ENCODE measurements at regions not wholly inside any gene's neighbourhood (a gene's known extent, or its start where the extent isn't known, plus 50 kb on each side); places are given as distances from the start of the nearest gene placed in this dataset.
"Not testable (repeated sequence)": the region's sequence is repeated elsewhere in the genome, so short reads cannot be mapped to it uniquely, and the experiment has no call there.

DNA sequence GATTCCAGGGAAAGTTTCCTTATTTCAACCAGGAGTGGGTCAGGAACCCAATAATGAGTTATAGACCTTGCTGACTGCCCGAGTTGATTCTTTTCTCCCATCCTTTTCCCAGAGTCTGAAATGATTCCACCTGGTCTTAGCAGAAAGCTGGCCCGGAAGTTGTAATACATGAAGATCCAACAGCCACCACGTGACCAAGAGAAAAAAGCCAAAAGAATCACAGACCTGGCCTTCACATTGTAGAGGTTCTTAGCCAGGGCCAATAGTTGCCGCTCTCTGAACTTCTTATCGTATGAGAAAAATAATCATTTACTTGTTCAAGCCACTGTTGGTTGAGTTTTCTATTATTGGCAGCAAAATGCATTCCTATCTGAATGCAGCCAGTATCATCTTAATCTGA, 161.2 kb upstream of the HMGA2 start:
- H3K36me3 ChIP-seq (replicated peaks), result no peaks in the 10 kb centered on the region
- no peaks in the 10 kb centered on the region for H3K4me1 ChIP-seq
- DNase-seq (ENCODE audit: low spot score in 2 of 2), result no peak
- no peaks in the 10 kb centered on the region for H3K9me3 ChIP-seq
- no peaks in the 10 kb centered on the region; the same call in 1 of the 2 replicates for H3K27me3 ChIP-seq (ENCODE audit: low read depth)
- in situ Hi-C loops (cut with MboI; ENCODE audit: low sequenced_read_pairs), result no loop called here
- H3K4me3 ChIP-seq, result no peak overlapping the region

DNA sequence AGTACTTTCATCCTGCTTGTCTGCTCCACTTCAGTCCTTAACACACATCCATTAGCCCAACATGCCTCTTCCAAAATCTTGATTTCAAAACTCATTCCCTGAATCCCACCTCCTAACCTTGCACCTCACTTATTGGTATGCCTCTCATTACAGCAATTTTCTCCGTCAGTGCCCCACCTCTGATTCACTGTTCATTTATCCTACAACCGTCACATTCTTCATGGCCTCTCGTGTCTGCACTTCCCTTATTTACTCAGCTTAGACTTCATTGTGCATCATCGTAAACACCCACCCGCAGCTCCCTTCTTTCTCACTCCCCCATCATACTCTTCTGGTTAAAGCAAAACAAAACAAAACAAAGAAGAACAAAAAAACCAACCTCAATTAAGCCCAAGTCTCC, 160.6 kb upstream of the HMGA2 start:
- Histone ChIP-seq H3K4me3 (no peak overlapping the region), H3K9me3 (no peaks in the 10 kb centered on the region), H3K4me1 (no peaks in the 10 kb centered on the region), H3K36me3 (replicated peaks) (no peaks in the 10 kb centered on the region), H3K27me3 (ENCODE audit: low read depth) (no peaks in the 10 kb centered on the region; the same call in 1 of the 2 replicates)
- no peak for DNase-seq (ENCODE audit: low spot score in 2 of 2)
- in situ Hi-C loops (cut with MboI; ENCODE audit: low sequenced_read_pairs), result no loop called here

DNA sequence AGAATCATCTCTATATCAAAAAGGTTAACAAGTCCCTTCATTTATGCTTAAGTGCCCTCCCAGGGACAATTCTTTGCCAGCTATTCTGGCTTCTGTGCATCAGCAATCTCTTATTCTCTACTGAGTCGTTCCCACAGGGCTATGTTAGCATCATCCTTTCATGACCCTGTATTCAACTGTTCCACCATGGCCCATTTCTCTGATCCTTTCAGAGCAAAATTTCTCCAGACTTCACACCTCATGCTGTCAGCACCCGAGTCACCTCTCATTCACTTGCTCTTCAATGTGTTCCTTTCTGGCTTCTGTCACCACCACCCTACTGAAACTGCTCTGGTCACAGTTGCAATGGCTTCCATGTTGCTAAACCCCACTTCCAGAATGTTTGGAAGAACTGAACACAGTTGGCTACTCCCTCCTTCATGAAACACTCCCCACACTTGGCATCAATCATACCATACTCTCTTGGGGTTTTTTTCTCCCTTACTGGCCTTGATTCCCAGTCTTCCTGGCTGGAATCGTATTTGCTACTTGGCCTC, 159.5 kb upstream of the HMGA2 start:
- H3K36me3 ChIP-seq (replicated peaks), result no peaks in the 10 kb centered on the region
- H3K4me1 ChIP-seq, result no peaks in the 10 kb centered on the region
- H3K9me3 ChIP-seq, result no peaks in the 10 kb centered on the region
- in situ Hi-C loops (cut with MboI; ENCODE audit: low sequenced_read_pairs), result no loop called here
- H3K4me3 ChIP-seq, result no peak overlapping the region
- no peaks in the 10 kb centered on the region for H3K27me3 ChIP-seq (ENCODE audit: low read depth)
- no peak for DNase-seq (ENCODE audit: low spot score in 2 of 2)

DNA sequence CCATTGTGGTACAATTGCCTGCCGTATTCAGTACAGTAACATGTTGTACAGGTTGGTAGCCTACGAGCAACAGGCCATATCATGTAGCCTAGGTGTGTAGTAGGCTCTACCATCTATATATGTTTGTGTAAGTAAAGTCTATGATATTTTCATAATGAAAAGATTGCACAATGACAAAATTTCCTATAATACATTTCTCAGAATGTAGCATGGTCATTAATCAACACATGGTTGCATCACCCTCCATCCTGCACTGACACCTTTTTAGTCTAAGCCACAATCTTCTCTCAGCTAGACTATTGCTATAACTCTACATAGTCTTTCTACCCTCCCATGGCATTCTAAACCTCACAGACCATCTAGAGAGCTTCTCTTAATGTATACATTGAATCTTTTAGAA, 158.5 kb upstream of the HMGA2 start:
- in situ Hi-C loops (cut with MboI; ENCODE audit: low sequenced_read_pairs), result no loop called here
- no peak for DNase-seq (ENCODE audit: low spot score in 2 of 2)

GRCh38 chr12:65666876-65667275, 157.4 kb upstream of the HMGA2 start:
- DNase-seq (ENCODE audit: low spot score in 2 of 2), result no peak
- Histone ChIP-seq H3K4me1 (no peaks in the 10 kb centered on the region), H3K36me3 (replicated peaks) (no peaks in the 10 kb centered on the region), H3K4me3 (no peak overlapping the region), H3K27me3 (ENCODE audit: low read depth) (no peaks in the 10 kb centered on the region), H3K9me3 (no peaks in the 10 kb centered on the region; the same call in 1 of the 2 replicates)
- in situ Hi-C loops (cut with MboI; ENCODE audit: low sequenced_read_pairs), result no loop called here

More for the DNA sequence above, 158.5 kb upstream of the HMGA2 start:
- Histone ChIP-seq H3K4me3 (no peak overlapping the region), H3K4me1 (no peaks in the 10 kb centered on the region), H3K27me3 (ENCODE audit: low read depth) (no peaks in the 10 kb centered on the region), H3K36me3 (replicated peaks) (no peaks in the 10 kb centered on the region), H3K9me3 (no peaks in the 10 kb centered on the region)

GRCh38 chr12:65667932-65668331, 156.4 kb upstream of the HMGA2 start:
- in situ Hi-C loops (cut with MboI; ENCODE audit: low sequenced_read_pairs), result no loop called here
- Histone ChIP-seq H3K4me3 (no peak overlapping the region), H3K4me1 (no peaks in the 10 kb centered on the region), H3K9me3 (no peaks in the 10 kb centered on the region; the same call in 1 of the 2 replicates), H3K27me3 (ENCODE audit: low read depth) (no peaks in the 10 kb centered on the region), H3K36me3 (replicated peaks) (no peaks in the 10 kb centered on the region)
- no peak for DNase-seq (ENCODE audit: low spot score in 2 of 2)

GRCh38 chr12:65668981-65669695, 155.1 kb upstream of the HMGA2 start:
- in situ Hi-C loops (cut with MboI; ENCODE audit: low sequenced_read_pairs), result no loop called here
- no peaks in the 10 kb centered on the region; the same call in 1 of the 2 replicates for H3K9me3 ChIP-seq
- H3K27me3 ChIP-seq (ENCODE audit: low read depth), result no peaks in the 10 kb centered on the region
- no peak overlapping the region for H3K4me3 ChIP-seq
- H3K4me1 ChIP-seq, result no peaks in the 10 kb centered on the region
- H3K36me3 ChIP-seq (replicated peaks), result no peaks in the 10 kb centered on the region
- DNase-seq (ENCODE audit: low spot score in 2 of 2), result no peak

DNA sequence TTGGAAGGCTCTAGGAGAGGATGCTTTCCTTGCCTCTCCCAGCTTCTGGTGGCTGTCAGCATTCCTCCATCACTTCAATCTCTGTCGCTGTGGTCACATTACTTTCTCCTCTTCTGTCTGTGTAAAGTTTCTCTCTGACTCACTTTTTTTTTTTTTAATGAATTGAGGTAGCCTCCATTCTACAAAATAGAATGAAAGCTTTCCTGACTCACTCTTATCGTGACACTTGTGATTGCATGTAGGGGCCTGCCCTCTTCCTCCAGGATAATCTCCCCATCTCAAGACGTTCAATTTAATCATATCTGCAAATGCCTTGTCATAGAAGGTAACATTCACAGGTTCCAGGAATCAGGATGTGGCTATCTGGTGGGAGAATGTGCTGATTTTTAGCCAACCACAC, 153.5 kb upstream of the HMGA2 start:
- H3K4me3 ChIP-seq, result no peak overlapping the region
- no peaks in the 10 kb centered on the region for H3K36me3 ChIP-seq (replicated peaks)
- no peak for DNase-seq (ENCODE audit: low spot score in 2 of 2)
- in situ Hi-C loops (cut with MboI; ENCODE audit: low sequenced_read_pairs), result no loop called here
- H3K4me1 ChIP-seq, result no peaks in the 10 kb centered on the region
- no peaks in the 10 kb centered on the region; the same call in 1 of the 2 replicates for H3K9me3 ChIP-seq
- H3K27me3 ChIP-seq (ENCODE audit: low read depth), result no peaks in the 10 kb centered on the region

DNA sequence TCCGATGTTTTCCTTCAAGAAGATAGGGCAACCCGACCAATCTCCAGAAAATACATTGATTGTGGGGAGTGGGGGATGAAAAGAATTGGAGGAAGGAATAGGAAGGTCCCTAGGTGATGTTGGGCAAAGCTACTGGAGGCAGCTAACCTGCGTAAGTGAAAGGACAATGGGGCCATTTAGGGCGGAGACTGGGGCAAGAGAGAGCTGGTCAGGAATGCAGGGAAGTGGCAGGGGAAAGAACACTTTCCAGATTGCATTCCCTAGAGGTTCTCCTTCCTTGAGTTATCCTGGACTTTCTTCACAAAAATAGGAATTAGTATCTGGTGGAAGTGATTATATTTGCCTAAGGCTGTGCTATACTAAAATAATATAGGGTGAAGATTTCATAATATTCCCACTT, 151.8 kb upstream of the HMGA2 start:
- Histone ChIP-seq H3K27me3 (ENCODE audit: low read depth) (no peaks in the 10 kb centered on the region), H3K9me3 (no peaks in the 10 kb centered on the region; the same call in 1 of the 2 replicates), H3K4me1 (no peaks in the 10 kb centered on the region), H3K36me3 (replicated peaks) (no peaks in the 10 kb centered on the region), H3K4me3 (no peak overlapping the region)
- in situ Hi-C loops (cut with MboI; ENCODE audit: low sequenced_read_pairs), result no loop called here
- no peak for DNase-seq (ENCODE audit: low spot score in 2 of 2)

DNA sequence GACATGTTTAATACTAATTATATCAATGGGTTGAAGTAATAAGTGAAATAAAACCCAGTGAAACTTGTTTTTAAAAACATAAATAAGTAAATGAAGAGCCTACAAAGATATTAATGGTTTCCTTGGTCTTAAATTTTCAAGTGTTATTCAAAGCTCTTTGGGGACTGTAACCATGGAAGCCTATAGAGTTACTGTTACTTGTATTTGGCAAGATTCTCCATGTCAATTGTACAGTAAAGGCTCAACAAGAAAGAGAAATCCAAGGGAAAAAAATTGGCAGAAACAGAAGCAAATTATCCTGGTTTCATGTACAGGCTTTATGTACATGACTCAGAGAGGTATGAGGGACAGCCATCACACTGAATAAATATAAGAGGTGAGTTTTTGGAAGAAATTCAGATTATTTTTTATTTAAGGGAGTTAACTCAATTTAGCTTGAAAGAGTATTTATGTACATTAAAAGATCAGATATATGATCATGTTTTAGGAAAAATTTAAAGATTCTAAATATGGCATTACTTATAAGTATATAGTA, 151.1 kb upstream of the HMGA2 start:
- no peaks in the 10 kb centered on the region for H3K27me3 ChIP-seq (ENCODE audit: low read depth)
- in situ Hi-C loops (cut with MboI; ENCODE audit: low sequenced_read_pairs), result no loop called here
- no peaks in the 10 kb centered on the region for H3K4me1 ChIP-seq
- H3K9me3 ChIP-seq, result no peaks in the 10 kb centered on the region; the same call in 1 of the 2 replicates
- DNase-seq (ENCODE audit: low spot score in 2 of 2), result no peak
- H3K4me3 ChIP-seq, result no peak overlapping the region
- no peaks in the 10 kb centered on the region for H3K36me3 ChIP-seq (replicated peaks)

GRCh38 chr12:65673732-65674131, 150.6 kb upstream of the HMGA2 start:
- in situ Hi-C loops (cut with MboI; ENCODE audit: low sequenced_read_pairs), result no loop called here
- no peak for DNase-seq (ENCODE audit: low spot score in 2 of 2)

DNA sequence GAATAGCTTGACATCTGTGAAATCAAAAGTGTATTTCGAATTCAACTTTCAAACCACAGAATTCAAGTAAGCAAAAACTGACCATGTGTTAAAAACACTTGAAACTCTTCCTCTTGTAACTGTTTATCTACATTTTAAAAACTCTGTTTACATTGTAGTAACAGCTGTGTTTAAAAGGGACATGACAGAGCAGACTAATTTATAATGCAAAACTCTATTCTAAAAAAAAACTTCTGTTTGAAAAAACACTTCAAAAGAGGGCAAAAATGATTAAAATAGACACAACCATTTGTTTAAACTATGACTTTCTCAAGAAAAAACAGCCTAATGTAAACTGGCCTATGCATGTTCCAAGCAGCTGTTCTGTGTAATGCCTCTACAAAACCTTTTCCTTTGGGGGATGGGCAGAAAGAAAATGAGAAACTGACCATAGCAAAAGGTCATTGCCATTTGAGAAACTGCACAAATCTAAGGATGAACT, 149.1 kb upstream of the HMGA2 start:
- Histone ChIP-seq H3K27me3 (ENCODE audit: low read depth) (no peaks in the 10 kb centered on the region), H3K9me3 (no peaks in the 10 kb centered on the region; the same call in 1 of the 2 replicates), H3K36me3 (replicated peaks) (no peaks in the 10 kb centered on the region), H3K4me3 (no peak overlapping the region), H3K4me1 (no peaks in the 10 kb centered on the region)
- in situ Hi-C loops (cut with MboI; ENCODE audit: low sequenced_read_pairs), result no loop called here
- no peak for DNase-seq (ENCODE audit: low spot score in 2 of 2)

More at GRCh38 chr12:65673732-65674131, 150.6 kb upstream of the HMGA2 start:
- Histone ChIP-seq H3K4me1 (no peaks in the 10 kb centered on the region), H3K36me3 (replicated peaks) (no peaks in the 10 kb centered on the region), H3K4me3 (no peak overlapping the region), H3K9me3 (no peaks in the 10 kb centered on the region; the same call in 1 of the 2 replicates), H3K27me3 (ENCODE audit: low read depth) (no peaks in the 10 kb centered on the region)

GRCh38 chr12:65678172-65678571, 146.1 kb upstream of the HMGA2 start:
- H3K4me3 ChIP-seq; in situ Hi-C loops (cut with MboI; ENCODE audit: low sequenced_read_pairs); H3K27me3 ChIP-seq (ENCODE audit: low read depth); DNase-seq (ENCODE audit: low spot score in 2 of 2); H3K36me3 ChIP-seq (replicated peaks); H3K4me1 ChIP-seq; H3K9me3 ChIP-seq: not testable (repeated sequence)

- Histone ChIP-seq H3K4me1 (no peaks in the 10 kb centered on the region), H3K9me3 (no peaks in the 10 kb centered on the region; the same call in 1 of the 2 replicates), H3K4me3 (no peak overlapping the region), H3K27me3 (ENCODE audit: low read depth) (no peaks in the 10 kb centered on the region), H3K36me3 (replicated peaks) (no peaks in the 10 kb centered on the region)
- in situ Hi-C loops (cut with MboI; ENCODE audit: low sequenced_read_pairs), result no loop called here
- DNase-seq (ENCODE audit: low spot score in 2 of 2), result no peak
Measured at GRCh38 chr12:65681226-65681625, 143.1 kb upstream of the HMGA2 start.
